ENCODE measurements at regions not wholly inside any gene's neighbourhood (a gene's known extent, or its start where the extent isn't known, plus 50 kb on each side); places are given as distances from the start of the nearest gene placed in this dataset.
A peak's percentile ranks its signal among the peaks of the same experiment; 100 is the strongest.

GRCh38 chr21:16587141-16587581 lies 857.4 kb downstream of the USP25 start:
- Histone ChIP-seq H3K4me3 (no peak overlapping the region), H3K4me2 (no peak overlapping the region)

GRCh38 chr21:16587681-16588375 lies 858.0 kb downstream of the USP25 start:
- Histone ChIP-seq H3K27ac (no peak overlapping the region), H3K4me3 (no peak overlapping the region)
- TF ChIP-seq Cebpa-rat (IDR thresholded peaks at IDR 0.05) = no peak

More at GRCh38 chr21:16587141-16587581, 857.4 kb downstream of the USP25 start:
- Histone ChIP-seq H3K4me1 (peaks cover 0 to 7% (median 0%) of the 10 kb centered on the region in 10 experiments; a peak in 3 of 20 replicates), H3K27ac (no peak overlapping the region), H3K9me3 (replicated peaks in 1 of 11) (no peaks in the 10 kb centered on the region), H3K27me3 (no peaks in the 10 kb centered on the region), H4K20me1 (no peaks in the 10 kb centered on the region), H3K36me3 (no peaks in the 10 kb centered on the region), H3K9ac (no peak overlapping the region)
- TF ChIP-seq Cebpa-rat (IDR thresholded peaks at IDR 0.05) = peak in 2 of 11 experiments; percentile 35 to 58; a peak in 3 of 22 replicates

GRCh38 chr21:16588433-16588860 lies 858.7 kb downstream of the USP25 start:
- Histone ChIP-seq H3K4me3 (no peak overlapping the region), H3K9ac (no peak overlapping the region), H3K4me2 (no peak overlapping the region), H3K9me3 (replicated peaks in 1 of 11) (no peaks in the 10 kb centered on the region), H3K27me3 (no peaks in the 10 kb centered on the region), H3K4me1 (peaks cover 0 to 7% (median 0%) of the 10 kb centered on the region in 10 experiments; a peak in 3 of 20 replicates), H4K20me1 (no peaks in the 10 kb centered on the region), H3K27ac (no peak overlapping the region), H3K36me3 (no peaks in the 10 kb centered on the region)
- no peak for TF ChIP-seq Cebpa-rat (IDR thresholded peaks at IDR 0.05)

More at GRCh38 chr21:16587681-16588375, 858.0 kb downstream of the USP25 start:
- no peaks in the 10 kb centered on the region for H3K9me3 ChIP-seq (replicated peaks in 1 of 11)
- peaks cover 0 to 7% (median 0%) of the 10 kb centered on the region in 10 experiments; a peak in 3 of 20 replicates for H3K4me1 ChIP-seq
- H3K27me3 ChIP-seq = no peaks in the 10 kb centered on the region
- no peak overlapping the region for H3K9ac ChIP-seq
- no peak overlapping the region for H3K4me2 ChIP-seq
- H4K20me1 ChIP-seq = no peaks in the 10 kb centered on the region
- no peaks in the 10 kb centered on the region for H3K36me3 ChIP-seq

GRCh38 chr21:16589006-16589898 lies 859.5 kb downstream of the USP25 start:
- H3K4me2 ChIP-seq = no peak overlapping the region
- H3K4me1 ChIP-seq = peaks cover 0 to 7% (median 0%) of the 10 kb centered on the region in 10 experiments; a peak in 3 of 20 replicates
- H3K9me3 ChIP-seq (replicated peaks in 1 of 11) = no peaks in the 10 kb centered on the region
- H3K4me3 ChIP-seq = no peak overlapping the region
- no peak for TF ChIP-seq Cebpa-rat (IDR thresholded peaks at IDR 0.05)
- H3K27me3 ChIP-seq = no peaks in the 10 kb centered on the region
- H4K20me1 ChIP-seq = no peaks in the 10 kb centered on the region
- no peak overlapping the region for H3K27ac ChIP-seq
- H3K9ac ChIP-seq = no peak overlapping the region
- H3K36me3 ChIP-seq = no peaks in the 10 kb centered on the region

GRCh38 chr21:16590186-16590585 lies 860.4 kb downstream of the USP25 start:
- no peak overlapping the region for H3K27ac ChIP-seq
- no peak overlapping the region for H3K4me3 ChIP-seq
- no peak overlapping the region for H3K4me2 ChIP-seq
- H3K4me1 ChIP-seq = peaks cover 0 to 7% (median 0%) of the 10 kb centered on the region in 10 experiments; a peak in 3 of 20 replicates
- H3K36me3 ChIP-seq = no peaks in the 10 kb centered on the region
- no peak for TF ChIP-seq Cebpa-rat (IDR thresholded peaks at IDR 0.05)
- no peaks in the 10 kb centered on the region for H4K20me1 ChIP-seq
- H3K27me3 ChIP-seq = no peaks in the 10 kb centered on the region
- no peak overlapping the region for H3K9ac ChIP-seq
- no peaks in the 10 kb centered on the region for H3K9me3 ChIP-seq (replicated peaks in 1 of 11)

GRCh38 chr21:16590641-16591292 lies 861.0 kb downstream of the USP25 start:
- TF ChIP-seq Cebpa-rat (IDR thresholded peaks at IDR 0.05) = no peak
- no peaks in the 10 kb centered on the region for H3K36me3 ChIP-seq
- no peak overlapping the region for H3K27ac ChIP-seq
- H3K4me3 ChIP-seq = no peak overlapping the region
- H3K4me2 ChIP-seq = no peak overlapping the region
- no peak overlapping the region for H3K9ac ChIP-seq
- H3K27me3 ChIP-seq = no peaks in the 10 kb centered on the region
- H4K20me1 ChIP-seq = no peaks in the 10 kb centered on the region
- peaks cover 0 to 7% (median 0%) of the 10 kb centered on the region in 10 experiments; a peak in 3 of 20 replicates for H3K4me1 ChIP-seq
- no peaks in the 10 kb centered on the region for H3K9me3 ChIP-seq (replicated peaks in 1 of 11)

- TF ChIP-seq Cebpa-rat (IDR thresholded peaks at IDR 0.05) = no peak
- Histone ChIP-seq H3K4me2 (no peak overlapping the region), H4K20me1 (no peaks in the 10 kb centered on the region), H3K27me3 (no peaks in the 10 kb centered on the region), H3K4me3 (no peak overlapping the region), H3K4me1 (peaks cover 0 to 1% (median 0%) of the 10 kb centered on the region in 10 experiments; a peak in 1 of 20 replicates), H3K36me3 (no peaks in the 10 kb centered on the region), H3K9ac (no peak overlapping the region), H3K9me3 (replicated peaks in 1 of 11) (no peaks in the 10 kb centered on the region), H3K27ac (no peak overlapping the region)
Observed at GRCh38 chr21:16592381-16592780, 862.6 kb downstream of the USP25 start.

- H3K4me2 ChIP-seq = no peak overlapping the region
- no peak for TF ChIP-seq Cebpa-rat (IDR thresholded peaks at IDR 0.05)
- H3K4me3 ChIP-seq = no peak overlapping the region
- no peak overlapping the region for H3K27ac ChIP-seq
- H3K36me3 ChIP-seq = no peaks in the 10 kb centered on the region
- no peaks in the 10 kb centered on the region for H3K27me3 ChIP-seq
- H3K9me3 ChIP-seq (replicated peaks in 1 of 11) = no peaks in the 10 kb centered on the region
- no peaks in the 10 kb centered on the region for H3K4me1 ChIP-seq
- H3K9ac ChIP-seq = no peak overlapping the region
- H4K20me1 ChIP-seq = no peaks in the 10 kb centered on the region
Observed at GRCh38 chr21:16594191-16594590, 864.4 kb downstream of the USP25 start.

- H3K9me3 ChIP-seq (replicated peaks in 1 of 11) = no peaks in the 10 kb centered on the region
- no peak for TF ChIP-seq Cebpa-rat (IDR thresholded peaks at IDR 0.05)
- no peaks in the 10 kb centered on the region for H3K4me1 ChIP-seq
- no peak overlapping the region for H3K4me2 ChIP-seq
- no peaks in the 10 kb centered on the region for H3K27me3 ChIP-seq
- no peak overlapping the region for H3K9ac ChIP-seq
- no peaks in the 10 kb centered on the region for H4K20me1 ChIP-seq
- no peak overlapping the region for H3K4me3 ChIP-seq
- H3K36me3 ChIP-seq = no peaks in the 10 kb centered on the region
- no peak overlapping the region for H3K27ac ChIP-seq
Observed at GRCh38 chr21:16596369-16596768, 866.6 kb downstream of the USP25 start.
